Naive B cell (primary cell): ENCODE measurements at regions not wholly inside any gene's neighbourhood (a gene's known extent, or its start where the extent isn't known, plus 50 kb on each side); places are given as distances from the start of the nearest gene placed in this dataset.
A peak's percentile ranks its signal among the peaks of the same experiment; 100 is the strongest.

Experiments used
- ATAC-seq, 2 donors: fragments of 150-1000 bp; cut with Tn5 transposase; 2 replicates each; pipeline ENCODE4 v1.10.0; 2021; ENCODE audit warnings: low read depth in 2 of 2, mild to moderate bottlenecking in 2 of 2, moderate library complexity in 2 of 2
- DNase-seq: peaks from one replicate; pipeline ENCODE4 v3.0.0; 2022
- H3K27ac Mint-ChIP-seq, 6 donors: one replicate each; pipeline ENCODE4 v1.8.0; 2020 to 2022; ENCODE audit warnings: mild to moderate bottlenecking in 6 of 6, mixed read lengths in 6 of 6, moderate library complexity in 5 of 6, inconsistent platforms in 2 of 6
- H3K27me3 Mint-ChIP-seq, 3 donors: one replicate each; pipeline ENCODE4 v1.8.0; 2021 to 2022; ENCODE audit warnings: mixed read lengths in 3 of 3, mild to moderate bottlenecking in 1 of 3
- H3K36me3 Mint-ChIP-seq, 2 donors: one replicate each; pipeline ENCODE4 v1.8.0; 2020 to 2022; ENCODE audit warnings: mixed read lengths in 2 of 2, inconsistent platforms in 1 of 2, mild to moderate bottlenecking in 1 of 2
- H3K4me1 Mint-ChIP-seq, 3 donors: one replicate each; pipeline ENCODE4 v1.8.0; 2020 to 2022; ENCODE audit warnings: mixed read lengths in 3 of 3, inconsistent platforms in 1 of 3, mild to moderate bottlenecking in 1 of 3, moderate library complexity in 1 of 3
- H3K4me3 Mint-ChIP-seq, 8 donors: one replicate each; pipeline ENCODE4 v1.8.0; 2020 to 2022; ENCODE audit warnings: mild to moderate bottlenecking in 8 of 8, mixed read lengths in 8 of 8, moderate library complexity in 8 of 8, inconsistent platforms in 2 of 8
- H3K9me3 Mint-ChIP-seq, 7 donors: one replicate each; pipeline ENCODE4 v1.8.0; 2020 to 2022; ENCODE audit warnings: mixed read lengths in 7 of 7, mild to moderate bottlenecking in 5 of 7, inconsistent platforms in 2 of 7, moderate library complexity in 1 of 7

DNA sequence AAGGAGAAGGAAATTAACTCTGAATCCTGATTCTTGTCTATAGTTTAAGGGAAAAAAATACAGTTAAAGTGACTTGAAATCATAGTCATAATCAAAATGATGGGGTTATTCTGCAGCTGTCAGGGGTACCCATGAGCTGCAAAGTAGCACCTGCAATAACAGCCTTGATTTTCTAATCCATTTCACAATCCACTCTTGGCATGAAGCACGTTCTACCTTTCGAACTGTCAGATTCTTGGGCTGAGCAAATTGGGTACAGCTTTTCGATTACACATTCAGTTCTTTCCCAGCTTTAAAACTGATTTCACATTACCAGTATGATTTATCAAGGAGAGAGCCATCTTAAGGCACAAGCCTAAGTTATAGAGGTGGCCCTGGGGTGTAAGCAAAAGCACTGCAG is 118.5 kb upstream of the DTNBP1 start:
- no peak overlapping the region for H3K4me3 Mint-ChIP-seq
- DNase-seq: no peak
- H3K27ac Mint-ChIP-seq: no peak overlapping the region
- no peaks in the 10 kb centered on the region for H3K4me1 Mint-ChIP-seq
- H3K36me3 Mint-ChIP-seq: no peaks in the 10 kb centered on the region
- H3K27me3 Mint-ChIP-seq: peaks cover 0 to 4% (median 0%) of the 10 kb centered on the region in 3 donors
- peaks cover 1 to 7% (median 3%) of the 10 kb centered on the region in 7 donors for H3K9me3 Mint-ChIP-seq
- ATAC-seq: no peak

DNA sequence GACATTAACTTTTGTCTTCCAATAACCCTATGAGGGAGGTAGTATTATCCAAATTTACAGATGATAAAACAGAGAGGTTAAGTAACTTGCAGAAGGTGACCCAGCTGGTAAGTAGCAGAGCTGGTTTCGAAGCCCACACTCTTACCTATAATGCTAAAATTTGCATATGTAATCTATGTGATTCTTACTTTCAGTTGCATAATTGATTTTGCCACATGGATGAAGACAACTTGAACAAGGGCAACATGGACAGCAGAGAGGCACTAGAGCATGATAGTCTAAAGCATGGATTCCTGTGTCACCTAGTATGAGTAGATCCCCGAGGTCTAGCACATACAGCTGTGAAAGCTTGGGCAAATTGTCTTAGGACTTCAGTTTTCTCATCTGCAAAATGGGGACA is 117.6 kb upstream of the DTNBP1 start:
- no peaks in the 10 kb centered on the region for H3K4me1 Mint-ChIP-seq

DNA sequence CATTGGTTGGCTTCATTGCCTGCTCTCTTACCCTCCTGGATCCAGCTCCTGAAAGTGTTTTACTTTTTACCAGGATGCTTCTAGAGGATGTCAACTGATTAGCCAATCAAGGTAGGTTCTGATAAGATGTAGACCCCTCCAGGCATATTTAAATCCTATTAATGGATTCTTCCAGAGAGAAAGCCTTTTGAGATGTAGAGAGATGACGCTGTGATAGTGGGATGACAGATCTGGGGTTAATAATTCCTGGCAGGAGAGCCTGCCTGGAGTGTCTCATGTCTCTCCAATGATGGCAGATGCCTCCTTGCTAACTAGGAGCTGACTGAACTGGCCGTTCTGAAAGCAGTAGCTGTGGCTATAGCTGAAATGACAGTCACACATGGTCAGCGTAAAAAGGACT is 116.9 kb upstream of the DTNBP1 start:
- Mint-ChIP-seq H3K27ac (no peak overlapping the region), H3K4me3 (no peak overlapping the region), H3K9me3 (peaks cover 0 to 5% (median 0%) of the 10 kb centered on the region in 7 donors), H3K4me1 (no peaks in the 10 kb centered on the region), H3K36me3 (no peaks in the 10 kb centered on the region), H3K27me3 (peaks cover 0 to 4% (median 0%) of the 10 kb centered on the region in 3 donors)
- no peak for ATAC-seq
- DNase-seq: no peak

More for the DNA sequence above, 117.6 kb upstream of the DTNBP1 start:
- ATAC-seq (no peak), DNase-seq (no peak)
- no peaks in the 10 kb centered on the region for H3K36me3 Mint-ChIP-seq
- H3K27me3 Mint-ChIP-seq: peaks cover 0 to 4% (median 0%) of the 10 kb centered on the region in 3 donors
- peaks cover 0 to 7% (median under 1%) of the 10 kb centered on the region in 7 donors for H3K9me3 Mint-ChIP-seq
- H3K27ac Mint-ChIP-seq: no peak overlapping the region
- H3K4me3 Mint-ChIP-seq: no peak overlapping the region

DNA sequence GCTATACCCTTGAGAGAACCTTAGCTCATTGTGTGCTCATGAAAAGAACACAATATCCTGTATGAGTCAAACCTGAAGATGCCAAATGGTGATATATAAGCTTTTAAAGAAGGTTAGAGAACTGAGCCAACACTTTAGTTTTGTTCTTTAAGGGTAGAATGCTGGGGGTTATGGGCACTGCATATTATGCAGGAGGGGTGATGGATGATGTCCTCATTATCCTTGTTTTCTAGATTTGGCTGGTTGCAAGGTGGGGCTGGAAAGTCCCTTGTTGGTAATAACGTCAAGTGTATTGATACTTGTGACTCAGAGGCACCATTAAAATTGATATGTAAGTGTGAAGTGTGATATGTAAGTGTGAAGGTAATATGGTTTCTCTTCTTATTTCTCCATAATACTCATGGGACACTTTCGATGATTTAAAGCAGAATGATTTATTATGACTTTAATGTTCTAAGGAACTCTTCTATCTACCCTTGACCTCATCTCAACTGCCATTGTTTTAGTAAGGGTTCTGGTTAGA is 113.7 kb upstream of the DTNBP1 start:
- Mint-ChIP-seq H3K27me3 (peaks cover 0 to 4% (median 0%) of the 10 kb centered on the region in 3 donors), H3K4me3 (no peak overlapping the region), H3K27ac (no peak overlapping the region), H3K36me3 (no peaks in the 10 kb centered on the region), H3K4me1 (no peaks in the 10 kb centered on the region), H3K9me3 (no peaks in the 10 kb centered on the region)
- ATAC-seq (peak in 1 of 2 donors; percentile 23), DNase-seq (no peak)

DNA sequence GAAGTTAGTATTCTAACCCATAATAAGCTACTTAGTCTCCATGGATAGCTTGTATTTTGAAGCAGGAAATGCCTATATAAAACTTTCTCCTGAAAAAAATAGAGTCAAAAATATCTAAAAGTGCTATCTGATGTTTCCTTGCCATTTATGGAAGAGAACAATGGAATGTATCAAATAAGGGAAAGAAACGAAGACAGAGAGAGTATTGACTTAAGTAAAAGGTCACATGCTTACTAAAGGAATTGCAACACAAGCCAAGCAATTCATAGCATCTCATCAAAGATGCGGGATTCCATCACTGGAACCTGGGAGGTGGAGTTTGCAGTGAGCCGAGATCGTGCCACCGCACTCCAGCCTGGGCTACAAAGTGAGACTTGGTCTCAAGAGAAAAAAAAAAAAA is 112.9 kb upstream of the DTNBP1 start:
- Mint-ChIP-seq H3K27me3 (peaks cover 0 to 4% (median 0%) of the 10 kb centered on the region in 3 donors), H3K27ac (no peak overlapping the region), H3K9me3 (no peaks in the 10 kb centered on the region), H3K4me1 (peaks cover 0 to 2% (median 1%) of the 10 kb centered on the region in 3 donors), H3K36me3 (no peaks in the 10 kb centered on the region), H3K4me3 (no peak overlapping the region)
- no peak for ATAC-seq
- DNase-seq: no peak

DNA sequence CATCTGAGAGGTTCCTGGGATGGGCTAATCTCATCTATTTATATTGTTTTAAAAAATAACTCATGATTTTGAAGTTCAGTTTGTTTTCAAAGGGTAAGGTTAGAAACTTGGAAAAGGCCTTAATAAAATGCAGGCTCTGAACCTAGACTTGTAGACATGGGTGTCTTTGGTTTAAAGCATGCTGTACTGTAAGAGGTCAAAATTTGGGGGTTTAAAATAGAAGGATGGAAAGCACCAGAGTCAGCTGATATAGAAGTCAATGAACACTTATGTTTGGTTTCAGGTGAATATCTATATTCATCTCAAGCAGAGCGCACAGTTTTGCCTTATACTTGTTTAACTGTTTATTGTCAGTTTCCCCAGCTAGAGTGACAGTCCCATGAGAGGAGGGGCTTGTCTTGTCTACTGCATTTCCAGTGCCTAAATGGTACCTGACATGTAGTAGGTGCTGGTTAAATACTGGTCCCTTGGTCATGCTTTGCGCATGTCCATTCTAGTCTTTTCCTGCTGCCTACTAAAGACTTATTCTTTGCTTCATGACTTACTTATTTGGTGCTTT is 112.3 kb upstream of the DTNBP1 start:
- Mint-ChIP-seq H3K4me1 (peaks cover 0 to 8% (median 7%) of the 10 kb centered on the region in 3 donors), H3K9me3 (no peaks in the 10 kb centered on the region), H3K36me3 (no peaks in the 10 kb centered on the region), H3K27me3 (peaks cover 0 to 4% (median 0%) of the 10 kb centered on the region in 3 donors), H3K27ac (no peak overlapping the region), H3K4me3 (no peak overlapping the region)
- no peak for DNase-seq
- no peak for ATAC-seq

DNA sequence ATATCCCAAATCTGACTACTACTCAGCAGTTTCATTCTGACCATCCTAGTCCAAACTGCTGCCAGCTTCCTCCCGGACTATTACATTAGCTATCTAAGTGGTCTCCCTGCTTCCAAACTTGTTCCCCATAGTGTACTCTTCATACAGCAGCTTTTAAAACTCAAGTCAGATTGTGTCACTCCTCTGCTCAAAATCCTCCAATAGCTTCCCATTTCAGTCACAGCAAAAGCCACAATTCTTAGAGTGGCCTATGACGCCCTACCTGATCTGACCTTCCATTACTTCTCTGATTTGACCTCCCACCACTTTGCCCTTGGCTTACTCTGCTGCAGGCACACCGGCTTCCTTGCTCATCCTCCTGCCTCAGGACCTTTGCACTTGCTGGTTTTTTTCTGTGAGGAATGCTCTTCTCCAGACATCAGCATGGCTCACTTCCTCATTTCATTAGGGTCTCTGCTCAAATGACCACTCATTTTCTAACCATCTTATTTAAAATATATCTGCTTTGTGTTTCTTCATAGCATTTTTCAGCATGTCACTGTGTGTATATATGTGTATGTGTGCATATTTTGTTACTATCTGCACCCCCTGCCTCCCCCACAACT is 111.1 kb upstream of the DTNBP1 start:
- no peak for DNase-seq
- Mint-ChIP-seq H3K36me3 (no peaks in the 10 kb centered on the region), H3K4me3 (no peak overlapping the region), H3K27me3 (peaks cover 0 to 4% (median 0%) of the 10 kb centered on the region in 3 donors), H3K27ac (no peak overlapping the region), H3K9me3 (no peaks in the 10 kb centered on the region), H3K4me1 (peaks cover 0 to 14% (median 9%) of the 10 kb centered on the region in 3 donors)
- ATAC-seq: no peak

DNA sequence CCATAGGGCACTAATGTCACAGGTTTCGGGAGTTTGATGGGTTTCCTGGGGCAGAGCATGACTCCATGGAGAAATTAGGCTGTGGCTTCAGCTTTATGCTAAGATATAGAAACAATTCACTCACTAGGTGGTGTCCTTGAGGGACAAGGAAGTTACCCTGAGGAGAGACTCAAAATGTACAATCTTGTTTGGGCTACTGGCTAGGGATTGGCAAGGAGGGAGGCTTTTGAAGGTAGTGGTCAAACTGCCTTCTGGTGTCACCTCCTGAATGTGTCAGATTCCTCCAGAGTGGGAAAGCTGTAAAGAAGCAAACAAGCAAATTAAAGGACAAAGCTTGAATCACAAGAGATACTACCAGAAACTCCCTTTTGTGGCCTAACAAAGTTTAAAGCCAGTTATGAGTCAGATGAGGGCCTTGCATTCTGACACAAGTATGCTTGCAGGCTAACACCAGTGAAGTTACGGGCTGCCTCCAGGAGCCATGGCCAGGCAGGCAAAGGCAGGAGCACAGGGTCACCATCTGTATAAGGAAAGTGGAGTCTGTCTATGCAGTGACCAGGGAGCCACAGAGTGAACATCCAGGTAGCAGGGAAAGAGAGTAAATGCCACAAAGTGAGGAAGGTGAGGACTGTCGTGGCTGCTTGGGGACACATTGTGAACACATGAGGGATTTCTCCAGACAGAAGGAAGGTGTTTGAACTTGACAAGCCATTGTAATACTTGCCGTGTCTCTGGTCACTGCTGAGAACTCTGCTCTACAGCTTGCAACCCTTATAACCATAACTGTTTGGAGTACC is 107.7 kb upstream of the DTNBP1 start:
- Mint-ChIP-seq H3K36me3 (no peaks in the 10 kb centered on the region), H3K27me3 (no peaks in the 10 kb centered on the region), H3K4me3 (no peak overlapping the region), H3K9me3 (no peaks in the 10 kb centered on the region), H3K27ac (peak overlapping the region in 3 of 6 donors; percentile 1 to 73 (median 38)), H3K4me1 (peaks cover 0 to 14% (median 9%) of the 10 kb centered on the region in 3 donors)
- DNase-seq (peak; percentile 6), ATAC-seq (peak in 1 of 2 donors; percentile 41)

DNA sequence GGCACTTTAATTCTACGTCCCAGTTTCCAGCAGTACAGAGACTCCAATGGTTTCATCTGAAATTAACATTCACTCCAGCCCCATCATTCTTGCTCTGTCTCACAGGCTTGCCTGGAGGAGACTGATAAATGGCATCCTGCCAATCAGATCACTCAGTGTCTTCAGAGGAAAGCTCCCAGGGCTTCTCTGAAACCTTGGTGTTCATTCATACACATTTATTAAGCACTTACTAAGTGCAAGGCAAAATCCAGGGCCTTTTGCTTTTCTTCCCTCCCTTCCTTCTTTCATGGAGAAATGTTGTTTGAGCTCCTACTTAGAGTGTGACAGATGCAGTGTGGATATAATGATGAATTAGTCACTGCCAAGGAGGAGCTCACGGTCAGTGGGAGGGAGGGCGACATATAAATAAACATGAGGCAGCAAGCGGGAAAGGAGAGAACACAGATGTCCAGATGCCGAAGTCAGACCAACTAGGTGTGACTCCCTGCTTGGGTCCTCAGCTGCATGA is 106.7 kb upstream of the DTNBP1 start:
- DNase-seq (no peak), ATAC-seq (no peak)

DNA sequence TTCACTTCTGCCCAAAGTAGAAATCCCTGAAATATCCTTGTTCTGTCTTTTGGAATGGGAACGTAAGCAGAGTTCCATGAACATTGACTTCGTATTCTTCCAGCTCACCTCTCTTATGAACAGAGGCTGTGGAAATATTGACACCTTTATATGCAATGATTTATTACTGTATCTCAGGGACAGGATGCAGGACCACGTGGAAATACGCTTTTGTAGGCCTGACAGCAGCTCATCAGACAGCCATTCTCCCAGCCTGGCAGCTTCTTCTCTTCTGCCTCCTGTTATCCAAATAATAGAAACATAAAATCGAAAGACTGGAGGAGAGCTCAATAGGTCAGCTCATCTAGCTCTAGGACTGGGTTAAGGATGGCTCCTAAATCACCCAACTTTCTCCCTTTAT is 106.2 kb upstream of the DTNBP1 start:
- H3K36me3 Mint-ChIP-seq: no peaks in the 10 kb centered on the region
- peaks cover 0 to 14% (median 9%) of the 10 kb centered on the region in 3 donors for H3K4me1 Mint-ChIP-seq
- H3K27ac Mint-ChIP-seq: no peak overlapping the region
- H3K4me3 Mint-ChIP-seq: no peak overlapping the region
- ATAC-seq (no peak), DNase-seq (no peak)
- no peaks in the 10 kb centered on the region for H3K9me3 Mint-ChIP-seq
- peaks cover 0 to 4% (median 0%) of the 10 kb centered on the region in 3 donors for H3K27me3 Mint-ChIP-seq

More for the DNA sequence above, 106.7 kb upstream of the DTNBP1 start:
- H3K36me3 Mint-ChIP-seq: no peaks in the 10 kb centered on the region
- no peak overlapping the region for H3K4me3 Mint-ChIP-seq
- H3K9me3 Mint-ChIP-seq: no peaks in the 10 kb centered on the region
- peaks cover 0 to 14% (median 9%) of the 10 kb centered on the region in 3 donors for H3K4me1 Mint-ChIP-seq
- H3K27ac Mint-ChIP-seq: peak overlapping the region in 1 of 6 donors; percentile 41
- no peaks in the 10 kb centered on the region for H3K27me3 Mint-ChIP-seq

DNA sequence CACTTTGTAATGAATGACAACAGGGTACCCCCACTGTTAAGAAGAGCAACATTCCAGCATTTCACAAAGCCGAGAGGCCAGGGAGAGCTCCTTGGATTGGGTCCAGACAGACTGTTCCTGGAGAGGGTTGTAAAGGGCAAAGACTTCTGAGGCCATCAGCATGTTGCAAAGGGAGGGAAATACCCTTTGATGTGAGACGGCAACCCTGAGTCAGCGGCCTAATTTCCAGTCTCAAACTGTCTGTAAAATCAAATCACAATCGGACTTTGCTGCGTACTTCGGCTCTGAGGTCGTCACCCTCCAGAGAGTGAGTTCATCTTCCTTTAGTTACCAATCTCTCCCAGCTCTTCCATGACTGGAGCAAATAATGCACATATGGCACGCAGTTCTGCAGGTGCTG is 101.0 kb upstream of the DTNBP1 start:
- DNase-seq: no peak
- no peaks in the 10 kb centered on the region for H3K36me3 Mint-ChIP-seq
- no peaks in the 10 kb centered on the region for H3K9me3 Mint-ChIP-seq
- no peaks in the 10 kb centered on the region for H3K4me1 Mint-ChIP-seq
- no peak overlapping the region for H3K4me3 Mint-ChIP-seq
- H3K27me3 Mint-ChIP-seq: peaks cover 0 to 8% (median 5%) of the 10 kb centered on the region in 3 donors
- no peak overlapping the region for H3K27ac Mint-ChIP-seq
- ATAC-seq: no peak

DNA sequence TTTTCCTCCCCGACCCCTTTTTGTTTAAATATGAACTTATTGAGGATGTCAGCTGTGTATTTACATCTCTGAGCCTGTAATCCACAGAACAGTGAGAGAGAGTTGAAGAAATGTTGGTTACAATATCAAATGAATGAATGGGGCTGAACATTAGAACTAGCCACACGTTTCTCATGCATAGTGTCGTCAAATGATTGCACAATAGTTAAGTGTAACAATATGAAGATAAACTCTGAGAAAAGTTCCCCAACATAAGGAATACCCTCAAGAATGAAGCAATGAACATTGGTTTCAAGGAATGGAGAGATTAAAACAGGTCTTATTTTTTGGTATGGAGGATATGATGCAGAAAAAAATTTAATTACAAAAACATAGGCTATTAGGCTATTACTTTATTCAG is 100.5 kb upstream of the DTNBP1 start:
- no peak for DNase-seq
- Mint-ChIP-seq H3K27ac (no peak overlapping the region), H3K27me3 (peaks cover 0 to 8% (median 5%) of the 10 kb centered on the region in 3 donors), H3K4me1 (no peaks in the 10 kb centered on the region), H3K4me3 (no peak overlapping the region), H3K36me3 (no peaks in the 10 kb centered on the region), H3K9me3 (peaks cover 0 to under 1% (median 0%) of the 10 kb centered on the region in 7 donors)
- ATAC-seq: no peak

DNA sequence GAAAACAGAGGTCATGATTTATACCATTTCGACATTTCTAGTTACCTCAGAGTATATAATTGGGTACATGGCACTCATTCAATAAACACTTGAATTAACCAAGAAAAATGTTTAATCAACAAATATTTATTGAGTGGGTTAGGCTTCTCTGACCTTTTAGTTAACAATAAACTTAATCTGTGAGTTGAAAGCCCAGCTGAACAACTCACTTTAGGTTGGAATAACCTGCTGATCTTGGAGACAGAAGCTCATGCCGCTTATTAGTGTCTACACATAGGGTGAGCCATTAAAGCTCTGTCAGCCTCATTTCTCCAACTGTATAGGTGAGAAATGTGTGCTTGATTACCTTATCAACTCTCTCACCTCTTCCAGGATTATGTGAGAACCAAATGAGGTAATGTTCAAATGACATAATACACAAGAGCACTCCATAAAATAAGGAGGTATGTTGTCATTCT is 98.2 kb upstream of the DTNBP1 start:
- H3K27me3 Mint-ChIP-seq: peaks cover 0 to 8% (median 5%) of the 10 kb centered on the region in 3 donors
- DNase-seq: no peak
- no peaks in the 10 kb centered on the region for H3K4me1 Mint-ChIP-seq
- no peak overlapping the region for H3K4me3 Mint-ChIP-seq
- no peak for ATAC-seq
- H3K27ac Mint-ChIP-seq: no peak overlapping the region
- no peaks in the 10 kb centered on the region for H3K36me3 Mint-ChIP-seq
- H3K9me3 Mint-ChIP-seq: peaks cover 0 to 10% (median 0%) of the 10 kb centered on the region in 7 donors
